ENCODE measurements at regions not wholly inside any gene's neighbourhood (a gene's known extent, or its start where the extent isn't known, plus 50 kb on each side); places are given as distances from the start of the nearest gene placed in this dataset.

DNA sequence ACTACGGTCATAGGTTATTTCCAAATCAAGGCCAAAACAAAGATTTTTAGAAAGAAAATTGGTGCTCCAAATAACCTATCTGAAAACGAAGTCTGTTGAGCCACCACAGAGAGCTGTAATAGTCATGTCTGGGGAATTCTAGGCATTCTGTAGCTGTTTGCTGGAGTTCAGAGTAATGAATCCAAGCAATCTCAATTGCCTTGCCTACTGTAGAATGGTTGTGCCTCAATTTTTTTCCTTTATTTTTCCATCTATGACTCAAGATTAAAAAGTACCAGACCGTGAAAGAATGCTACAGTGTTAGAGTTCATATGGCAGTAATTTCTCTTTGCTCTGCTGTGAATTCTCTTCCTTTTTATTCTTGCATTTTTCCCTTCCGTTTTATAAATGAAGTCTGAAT is 1007.2 kb upstream of the ALCAM start:
- TF ChIP-seq POLR2A (IDR thresholded peaks at IDR 0.05), result no peak
- TF ChIP-seq, protein P1, sequence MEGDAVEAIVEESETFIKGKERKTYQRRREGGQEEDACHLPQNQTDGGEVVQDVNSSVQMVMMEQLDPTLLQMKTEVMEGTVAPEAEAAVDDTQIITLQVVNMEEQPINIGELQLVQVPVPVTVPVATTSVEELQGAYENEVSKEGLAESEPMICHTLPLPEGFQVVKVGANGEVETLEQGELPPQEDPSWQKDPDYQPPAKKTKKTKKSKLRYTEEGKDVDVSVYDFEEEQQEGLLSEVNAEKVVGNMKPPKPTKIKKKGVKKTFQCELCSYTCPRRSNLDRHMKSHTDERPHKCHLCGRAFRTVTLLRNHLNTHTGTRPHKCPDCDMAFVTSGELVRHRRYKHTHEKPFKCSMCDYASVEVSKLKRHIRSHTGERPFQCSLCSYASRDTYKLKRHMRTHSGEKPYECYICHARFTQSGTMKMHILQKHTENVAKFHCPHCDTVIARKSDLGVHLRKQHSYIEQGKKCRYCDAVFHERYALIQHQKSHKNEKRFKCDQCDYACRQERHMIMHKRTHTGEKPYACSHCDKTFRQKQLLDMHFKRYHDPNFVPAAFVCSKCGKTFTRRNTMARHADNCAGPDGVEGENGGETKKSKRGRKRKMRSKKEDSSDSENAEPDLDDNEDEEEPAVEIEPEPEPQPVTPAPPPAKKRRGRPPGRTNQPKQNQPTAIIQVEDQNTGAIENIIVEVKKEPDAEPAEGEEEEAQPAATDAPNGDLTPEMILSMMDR (IDR thresholded peaks at IDR 0.05), result no peak
